DND-41 (cell line): ENCODE measurements at regions not wholly inside any gene's neighbourhood (a gene's known extent, or its start where the extent isn't known, plus 50 kb on each side); places are given as distances from the start of the nearest gene placed in this dataset.

Experiments
- EZH2 ChIP-seq: IDR thresholded peaks from 3 replicates; pipeline ENCODE4 v1.6.1; 2012; ENCODE audit warnings: borderline replicate concordance, low read depth, mild to moderate bottlenecking, moderate library complexity, low read length, inconsistent platforms; ENCODE audit not compliant: severe bottlenecking
- TF ChIP-seq, protein P1 (sequence below): IDR thresholded peaks from 2 replicates; pipeline ENCODE4 v1.5.1; 2012; ENCODE audit warnings: borderline replicate concordance, low read length, moderate library complexity, mild to moderate bottlenecking; ENCODE audit not compliant: poor library complexity, severe bottlenecking; ENCODE audit errors: extremely low read depth

DNA sequence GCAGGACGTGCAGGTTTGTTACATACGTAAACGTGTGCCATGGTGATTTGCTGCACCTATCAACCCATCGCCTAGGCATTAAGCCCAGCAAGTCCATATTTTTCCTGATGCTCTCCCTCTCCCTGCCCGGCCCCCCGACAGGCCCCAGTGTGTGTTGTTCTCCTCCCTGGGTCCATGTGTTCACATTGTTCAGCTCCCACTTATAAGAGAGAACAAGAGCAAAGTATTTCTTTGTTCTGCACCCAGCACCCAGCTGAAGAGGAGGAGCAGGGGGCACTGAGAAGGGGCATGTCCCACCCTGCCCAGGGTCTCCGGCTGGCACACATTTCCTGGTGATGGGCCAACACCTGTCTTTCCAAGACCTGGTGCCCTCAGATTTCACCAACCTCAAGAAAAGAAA is 251.1 kb upstream of the ARID1B start:
- TF ChIP-seq, protein P1, sequence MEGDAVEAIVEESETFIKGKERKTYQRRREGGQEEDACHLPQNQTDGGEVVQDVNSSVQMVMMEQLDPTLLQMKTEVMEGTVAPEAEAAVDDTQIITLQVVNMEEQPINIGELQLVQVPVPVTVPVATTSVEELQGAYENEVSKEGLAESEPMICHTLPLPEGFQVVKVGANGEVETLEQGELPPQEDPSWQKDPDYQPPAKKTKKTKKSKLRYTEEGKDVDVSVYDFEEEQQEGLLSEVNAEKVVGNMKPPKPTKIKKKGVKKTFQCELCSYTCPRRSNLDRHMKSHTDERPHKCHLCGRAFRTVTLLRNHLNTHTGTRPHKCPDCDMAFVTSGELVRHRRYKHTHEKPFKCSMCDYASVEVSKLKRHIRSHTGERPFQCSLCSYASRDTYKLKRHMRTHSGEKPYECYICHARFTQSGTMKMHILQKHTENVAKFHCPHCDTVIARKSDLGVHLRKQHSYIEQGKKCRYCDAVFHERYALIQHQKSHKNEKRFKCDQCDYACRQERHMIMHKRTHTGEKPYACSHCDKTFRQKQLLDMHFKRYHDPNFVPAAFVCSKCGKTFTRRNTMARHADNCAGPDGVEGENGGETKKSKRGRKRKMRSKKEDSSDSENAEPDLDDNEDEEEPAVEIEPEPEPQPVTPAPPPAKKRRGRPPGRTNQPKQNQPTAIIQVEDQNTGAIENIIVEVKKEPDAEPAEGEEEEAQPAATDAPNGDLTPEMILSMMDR = no peak
- TF ChIP-seq EZH2 = no peak
